Iris pigment epithelial cell (primary cell): ENCODE measurements at regions not wholly inside any gene's neighbourhood (a gene's known extent, or its start where the extent isn't known, plus 50 kb on each side); places are given as distances from the start of the nearest gene placed in this dataset.
"Not testable (repeated sequence)": the region's sequence is repeated elsewhere in the genome, so short reads cannot be mapped to it uniquely, and the experiment has no call there.

Source experiments
- DNase-seq: peaks from one replicate; pipeline ENCODE4 v3.0.0-alpha.2; 2011; ENCODE audit warnings: low read depth

DNA sequence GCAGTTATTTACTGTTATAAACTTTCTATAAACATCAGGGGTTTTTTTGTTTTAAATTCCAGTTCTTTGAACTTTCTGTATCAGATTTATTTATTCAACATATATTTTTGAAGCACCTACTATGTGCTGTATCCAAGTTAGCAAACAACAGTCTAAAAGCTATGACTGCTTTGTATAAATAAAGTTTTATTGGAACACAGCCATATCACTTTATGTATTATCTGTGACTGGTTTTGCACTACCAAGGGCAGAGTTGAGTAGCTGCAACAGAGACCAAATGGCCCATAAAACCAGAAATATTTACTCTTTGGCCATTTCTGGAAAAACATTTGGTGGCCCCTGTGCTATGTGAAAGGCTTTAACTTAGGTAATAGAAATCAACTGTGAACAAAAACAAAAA lies 110.2 kb upstream of the ERCC4 start:
- no peak for DNase-seq

DNA sequence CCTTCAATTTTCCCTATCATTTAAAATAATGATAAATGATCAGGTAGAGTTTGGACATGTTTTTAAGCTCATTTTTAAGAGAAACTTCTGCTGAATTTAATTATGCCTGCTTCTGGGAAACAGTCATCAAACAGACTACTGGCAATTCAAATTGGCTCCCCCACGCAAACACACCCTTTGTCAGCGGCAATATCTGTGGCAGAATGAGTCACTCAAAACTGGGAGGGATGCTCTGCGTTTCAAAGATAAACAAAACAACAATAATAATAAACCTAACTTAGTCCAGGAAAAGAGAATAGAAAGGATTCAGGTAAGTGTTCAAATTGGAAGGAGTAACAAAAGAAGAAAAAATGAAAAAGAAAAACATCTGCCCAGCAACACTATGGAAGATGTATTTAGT lies 108.1 kb upstream of the ERCC4 start:
- no peak for DNase-seq

DNA sequence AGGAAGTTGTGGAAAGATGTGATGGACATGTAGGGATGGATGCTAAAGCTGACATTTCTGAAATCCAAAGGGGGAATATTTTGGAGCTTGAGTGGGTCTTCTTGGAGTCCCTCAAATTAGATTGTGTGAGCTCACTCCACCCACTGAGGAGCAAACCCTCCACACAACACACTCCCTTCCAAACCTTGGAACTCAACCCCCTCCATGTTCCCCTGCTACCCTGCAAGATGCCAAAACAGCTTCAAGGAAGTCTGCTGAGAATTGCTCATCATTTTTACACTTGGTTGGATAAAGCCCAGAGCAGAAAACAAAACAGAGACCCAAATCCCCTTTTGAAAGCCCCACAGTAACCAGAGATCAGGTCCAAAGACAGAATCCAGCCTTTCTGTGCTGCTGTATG lies 103.3 kb upstream of the ERCC4 start:
- DNase-seq, result no peak

DNA sequence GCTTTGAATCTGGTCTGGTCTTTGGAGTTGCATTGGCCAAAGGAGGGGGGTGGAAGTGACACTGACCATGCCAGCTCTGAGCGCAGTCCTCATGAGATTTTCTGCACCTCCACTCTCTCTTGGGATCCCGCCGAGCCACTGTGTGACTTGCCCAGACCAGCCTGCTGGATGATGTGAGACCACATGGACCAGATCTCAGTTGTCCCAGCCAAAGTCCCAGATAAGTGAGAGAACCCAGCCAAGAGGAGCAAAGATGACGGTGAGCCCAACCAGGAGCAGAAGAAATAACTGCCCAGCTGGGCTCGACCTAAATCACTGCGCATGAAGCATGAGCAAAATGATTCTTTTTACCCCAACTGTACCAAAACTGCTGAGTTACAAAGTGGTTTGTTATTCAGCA lies 96.5 kb upstream of the ERCC4 start:
- DNase-seq, result no peak

DNA sequence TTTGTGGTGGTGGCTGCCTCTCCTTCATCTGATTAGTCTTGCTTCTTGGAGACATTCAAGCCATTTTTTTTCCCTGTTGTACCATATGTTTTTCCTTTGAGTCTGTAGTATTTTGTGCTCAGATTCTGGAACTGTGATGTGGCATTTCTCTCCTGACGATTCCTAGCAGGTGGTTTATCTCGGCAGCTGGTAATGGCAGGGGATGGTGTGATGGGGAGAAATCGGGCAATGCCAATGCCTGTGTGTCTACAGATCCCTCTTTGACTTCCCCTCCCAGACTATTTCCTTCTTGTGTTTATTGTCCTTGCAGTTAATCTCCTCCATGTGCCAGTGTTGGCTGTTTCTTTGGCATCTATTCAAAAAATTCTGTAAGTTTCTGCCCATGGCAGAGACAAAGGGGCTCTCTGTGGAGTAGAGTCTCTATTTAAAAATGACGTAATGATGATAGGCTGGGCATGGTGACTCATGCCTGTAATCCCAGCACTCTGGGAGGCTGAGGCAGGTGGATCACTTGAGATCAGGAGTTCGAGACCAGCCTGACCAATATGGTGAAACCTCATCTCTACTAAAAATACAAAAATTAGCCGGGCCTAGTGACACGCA lies 90.2 kb upstream of the ERCC4 start:
- no peak for DNase-seq

DNA sequence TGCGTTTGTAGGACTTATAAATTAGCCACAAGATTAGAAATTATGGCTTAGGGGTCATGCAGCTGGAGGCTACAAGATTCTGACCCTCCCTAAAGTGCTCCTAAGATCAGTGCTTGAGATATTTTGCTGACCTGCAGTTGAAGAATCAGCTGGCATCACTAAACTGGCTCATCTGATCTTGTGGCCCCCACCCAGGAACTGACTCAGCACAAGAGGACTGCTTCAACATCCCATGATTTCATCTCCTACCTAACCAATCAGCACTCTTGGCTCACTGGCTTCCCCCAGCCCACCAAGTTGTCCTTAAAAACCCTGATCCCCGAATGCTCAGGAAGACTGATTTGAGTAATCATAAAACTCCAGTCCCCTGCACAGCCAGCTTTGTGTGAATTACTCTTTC lies 86.4 kb upstream of the ERCC4 start:
- DNase-seq, result no peak

DNA sequence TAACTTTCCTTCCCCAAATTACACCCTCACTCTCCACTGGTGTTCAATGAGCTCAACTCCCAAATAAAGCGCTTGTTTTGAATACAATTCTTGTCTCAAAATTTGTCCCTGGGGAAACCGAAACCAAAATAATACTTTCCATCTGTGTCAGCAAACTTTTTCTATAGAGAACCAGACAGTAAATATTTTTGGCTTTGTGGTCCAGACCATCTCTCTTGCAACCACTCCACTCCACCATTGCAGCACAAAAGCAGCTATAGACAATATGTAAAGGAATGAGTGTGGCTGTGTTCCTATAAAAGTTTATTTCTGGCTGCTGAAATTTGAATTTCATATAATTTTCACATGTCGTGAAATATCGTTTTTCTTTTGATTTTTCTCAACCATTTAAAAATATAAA lies 84.6 kb upstream of the ERCC4 start:
- DNase-seq, result no peak

DNA sequence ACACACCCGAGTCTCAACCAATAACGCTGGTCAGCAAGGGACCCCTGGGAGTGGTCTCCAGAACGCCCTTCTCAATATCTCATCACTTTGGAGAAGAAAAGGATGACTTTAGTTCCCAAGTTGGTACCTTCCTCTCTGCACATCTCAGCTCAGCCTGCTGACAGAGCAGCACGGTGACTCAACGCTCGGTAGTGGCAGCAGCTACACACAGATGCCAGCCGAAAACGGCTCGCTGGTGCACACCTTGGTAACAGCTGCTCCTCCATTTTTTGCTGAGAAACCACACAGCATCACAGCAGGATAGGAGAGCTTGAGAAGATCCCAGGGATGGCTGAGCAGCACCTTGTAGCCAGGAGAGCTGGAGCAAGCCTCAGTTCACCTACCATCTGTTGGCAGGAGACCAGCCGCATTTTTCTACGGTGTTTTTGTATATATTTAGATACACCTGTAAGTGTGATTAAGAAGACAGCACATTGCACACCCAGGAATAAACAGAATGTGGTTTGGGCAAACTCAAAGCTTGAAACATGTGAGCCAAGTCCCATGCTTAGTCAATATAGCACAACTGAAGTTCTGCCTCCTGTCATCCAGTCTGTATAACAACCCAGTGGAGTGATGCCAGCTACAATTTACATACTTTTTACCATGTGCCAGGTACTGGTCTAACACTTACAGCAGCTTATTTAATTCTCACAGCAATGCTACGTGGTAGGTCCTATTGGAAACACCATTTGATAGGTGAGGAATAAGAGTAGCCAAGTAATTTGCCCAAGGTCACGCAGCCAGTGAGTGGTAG lies 83.8 kb upstream of the ERCC4 start:
- no peak for DNase-seq

DNA sequence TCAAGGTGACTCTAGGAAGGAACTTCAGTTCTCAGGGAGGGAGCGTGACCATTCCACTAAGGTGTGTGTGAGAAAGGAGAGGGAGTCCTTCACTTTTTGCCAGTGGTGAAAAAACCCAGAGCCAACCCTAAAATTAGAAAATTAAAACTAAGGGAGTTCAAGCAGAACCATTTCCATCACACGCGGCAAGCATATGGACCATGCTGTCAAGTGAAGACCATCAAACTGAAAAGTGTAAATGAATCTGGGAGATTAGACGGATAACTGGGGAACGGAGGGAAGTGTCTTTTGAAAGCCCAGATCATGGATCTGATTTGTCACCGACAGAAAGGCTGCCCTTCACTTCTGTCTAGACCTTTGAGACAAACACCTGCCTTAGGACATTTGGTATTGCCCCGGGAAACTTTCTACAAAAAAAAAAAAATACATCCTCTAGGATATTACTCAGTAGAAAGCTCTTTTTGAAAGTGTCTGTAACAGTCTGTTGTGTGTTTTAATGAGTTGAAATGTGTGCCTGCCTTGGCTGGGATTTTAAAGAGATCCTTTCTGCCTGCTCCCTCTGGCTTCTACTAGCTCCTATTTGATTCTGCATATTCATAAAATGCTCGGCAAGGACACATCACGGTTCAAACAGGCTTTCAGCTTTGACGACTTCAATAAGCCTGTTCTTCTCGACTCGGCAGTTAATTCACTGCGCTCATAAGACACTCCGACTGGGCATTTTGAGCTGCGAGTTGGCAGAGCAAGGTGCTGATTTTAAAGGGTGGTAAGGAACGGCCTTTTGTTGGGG lies 81.4 kb upstream of the ERCC4 start:
- DNase-seq, result no peak

DNA sequence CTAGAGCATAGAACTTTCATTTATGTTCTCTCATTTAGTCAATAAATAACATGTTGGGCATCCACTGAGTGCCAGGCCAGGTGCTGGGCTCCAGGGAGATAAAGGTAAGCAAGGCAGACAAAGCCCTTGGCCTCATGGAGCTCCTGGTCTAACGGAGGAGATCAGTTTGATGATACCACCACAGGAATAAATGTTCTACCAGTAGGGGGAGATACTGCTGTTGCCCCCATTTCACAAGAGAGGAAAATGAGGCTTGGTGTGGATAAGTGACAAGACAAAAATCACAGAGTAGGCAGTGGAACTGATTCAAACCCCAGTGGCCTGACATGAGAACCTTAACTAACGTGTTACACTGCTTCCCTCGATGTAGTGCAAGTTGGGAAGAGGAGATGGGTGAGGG lies 80.4 kb upstream of the ERCC4 start:
- no peak for DNase-seq

DNA sequence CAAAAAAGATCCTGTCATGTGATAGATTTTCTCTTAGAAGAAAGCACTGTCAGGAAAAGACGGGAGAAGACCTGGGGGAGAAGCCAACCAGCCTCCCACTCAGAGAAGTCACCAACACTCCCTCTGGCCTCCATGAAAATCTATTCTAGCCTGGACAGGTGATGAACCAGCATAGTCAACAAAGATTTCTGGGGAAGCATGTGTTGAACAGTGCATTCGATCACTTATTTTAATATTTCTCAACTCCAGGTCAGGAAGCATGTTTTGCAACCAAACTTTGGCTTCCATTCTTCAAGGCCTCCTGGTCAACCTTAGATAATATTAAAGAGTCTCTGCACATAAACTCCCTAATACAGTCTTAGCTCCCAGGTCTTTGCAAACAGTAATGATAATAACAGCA lies 74.7 kb upstream of the ERCC4 start:
- no peak for DNase-seq

DNA sequence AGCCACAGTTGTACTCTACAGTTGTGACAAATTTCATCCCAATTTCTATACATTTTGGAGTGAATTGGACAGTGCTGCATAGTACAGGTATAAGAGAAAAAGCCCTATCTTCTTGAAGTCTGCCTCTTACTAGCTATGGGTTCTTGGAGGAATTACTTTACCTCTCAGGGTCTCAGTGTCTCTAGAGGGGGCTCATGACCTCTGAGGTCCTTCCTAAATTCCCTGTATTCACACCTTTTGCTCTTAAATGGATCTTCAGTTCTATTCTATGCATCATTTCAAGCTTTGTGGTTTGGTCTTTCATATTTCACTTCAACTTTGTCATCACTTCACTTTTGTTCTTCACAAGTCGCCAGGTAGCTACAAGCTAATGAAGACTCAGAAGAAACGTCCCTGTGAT lies 71.2 kb upstream of the ERCC4 start:
- no peak for DNase-seq

DNA sequence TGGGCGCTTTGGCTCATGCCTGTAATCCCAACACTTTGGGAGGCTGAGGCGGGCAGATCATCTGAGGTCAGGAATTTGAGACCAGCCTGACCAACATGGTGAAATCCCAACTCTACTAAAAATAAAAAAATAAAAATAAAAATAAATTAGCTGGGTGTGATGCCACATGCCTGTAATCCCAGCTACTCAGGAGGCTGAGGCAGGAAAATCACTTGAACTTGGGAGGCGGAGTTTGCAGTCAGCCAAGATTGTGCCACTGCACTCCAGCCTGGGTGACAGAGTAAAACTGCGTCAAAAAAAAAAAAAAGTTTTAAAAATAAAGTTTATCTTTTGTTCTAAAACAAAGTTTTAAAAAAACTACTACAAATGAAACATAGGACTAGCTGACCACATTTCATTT lies 69.8 kb upstream of the ERCC4 start:
- DNase-seq, result not testable (repeated sequence)

DNA sequence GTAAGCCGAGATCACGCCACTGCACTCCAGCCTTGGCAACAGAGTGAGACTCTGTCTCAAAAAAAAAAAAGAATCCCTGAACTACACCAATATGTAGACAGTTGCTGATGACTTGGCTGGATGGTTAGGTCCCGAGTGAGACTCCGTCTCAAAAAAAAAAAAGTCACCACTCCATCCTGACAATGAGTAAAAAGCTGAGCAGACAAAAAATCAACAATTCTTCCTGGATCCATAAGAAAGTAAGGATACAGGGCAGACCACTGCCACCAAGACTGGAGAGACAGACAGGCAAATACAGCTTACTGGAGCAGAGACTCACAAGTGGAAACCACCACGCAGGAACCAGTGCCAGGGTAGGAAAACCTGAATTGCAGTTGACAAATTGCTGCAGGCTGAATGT lies 67.1 kb upstream of the ERCC4 start:
- no peak for DNase-seq

DNA sequence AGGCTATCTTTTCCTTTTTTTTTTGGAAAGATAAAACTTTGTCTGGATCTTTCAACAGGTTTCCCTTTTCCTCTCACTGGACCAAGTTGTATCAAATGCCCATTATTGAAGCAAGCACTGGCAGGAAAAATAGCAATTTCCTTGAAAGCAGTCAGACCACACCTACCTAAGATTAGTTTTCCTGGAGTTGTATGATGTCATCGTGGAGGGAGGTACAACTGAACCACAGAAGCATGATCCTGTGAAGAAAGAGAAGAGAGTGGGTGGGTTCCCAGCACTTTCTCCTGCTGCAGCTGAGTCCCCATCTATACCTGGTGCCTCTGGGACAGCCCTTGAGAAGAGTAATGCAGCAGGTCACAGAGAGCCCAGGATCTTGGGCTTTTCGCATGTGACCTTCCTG lies 63.6 kb upstream of the ERCC4 start:
- no peak for DNase-seq

DNA sequence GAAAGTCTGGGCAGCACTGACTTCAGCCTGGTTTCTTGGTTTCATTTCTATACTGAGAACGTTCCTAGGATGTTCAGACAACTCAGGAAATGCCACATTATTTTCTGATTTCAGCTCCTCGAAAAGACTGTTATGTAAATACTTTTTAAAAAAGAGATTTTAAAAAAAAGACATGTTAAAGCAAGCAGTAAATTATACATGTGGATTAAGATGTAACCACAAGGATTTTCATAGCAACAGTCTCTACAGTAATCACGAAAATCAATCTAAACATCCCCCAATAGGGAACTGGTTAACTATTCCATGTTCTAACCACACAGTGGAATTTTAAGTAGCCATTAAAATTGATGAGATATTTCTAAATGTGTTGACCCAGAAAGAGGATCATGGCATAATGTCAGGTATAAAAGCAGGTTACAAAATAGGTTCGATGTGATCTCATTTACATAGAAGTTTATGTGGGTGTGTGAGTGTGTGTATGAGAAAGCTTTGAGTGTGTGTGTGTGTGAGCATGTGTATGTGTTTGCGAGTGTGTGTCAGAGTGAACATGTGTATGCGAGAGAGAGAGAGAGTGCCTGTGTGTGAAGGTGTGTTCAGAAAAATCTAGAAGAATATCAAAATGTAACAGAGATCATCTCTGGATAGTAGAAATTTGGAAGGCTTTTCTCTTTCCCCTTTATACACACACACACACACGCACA lies 63.0 kb upstream of the ERCC4 start:
- DNase-seq, result no peak

DNA sequence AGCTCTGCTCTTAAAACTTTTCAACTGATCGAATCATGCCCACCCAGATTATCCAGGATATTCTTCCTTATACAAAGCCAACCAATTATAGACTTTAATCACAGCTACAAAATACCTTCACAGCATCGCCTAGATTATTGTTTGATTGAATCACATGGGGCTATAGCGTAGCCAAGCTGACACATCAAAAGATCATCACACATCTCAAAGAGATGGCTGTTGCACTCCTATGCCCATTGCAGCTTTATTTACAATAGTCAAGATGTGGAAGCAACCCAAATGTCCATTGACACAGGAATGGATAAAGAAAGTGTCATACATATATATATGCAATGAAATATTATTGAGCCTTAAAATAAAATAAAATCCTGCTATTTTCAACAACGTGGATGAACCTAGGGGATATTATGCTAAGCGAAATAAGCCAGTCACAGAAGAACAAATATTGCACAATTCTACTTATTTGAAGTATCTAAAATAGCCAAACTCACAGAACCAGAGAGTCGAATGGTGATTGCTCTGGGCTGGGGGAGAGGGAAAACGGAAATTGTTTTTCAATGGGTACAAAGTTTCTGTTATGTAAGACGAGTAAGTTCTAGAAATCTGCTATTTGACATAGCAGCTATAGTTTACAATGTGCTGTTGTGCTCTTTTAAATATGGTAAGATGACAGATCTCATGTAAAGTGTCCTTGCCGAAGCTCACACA lies 60.9 kb upstream of the ERCC4 start:
- no peak for DNase-seq

DNA sequence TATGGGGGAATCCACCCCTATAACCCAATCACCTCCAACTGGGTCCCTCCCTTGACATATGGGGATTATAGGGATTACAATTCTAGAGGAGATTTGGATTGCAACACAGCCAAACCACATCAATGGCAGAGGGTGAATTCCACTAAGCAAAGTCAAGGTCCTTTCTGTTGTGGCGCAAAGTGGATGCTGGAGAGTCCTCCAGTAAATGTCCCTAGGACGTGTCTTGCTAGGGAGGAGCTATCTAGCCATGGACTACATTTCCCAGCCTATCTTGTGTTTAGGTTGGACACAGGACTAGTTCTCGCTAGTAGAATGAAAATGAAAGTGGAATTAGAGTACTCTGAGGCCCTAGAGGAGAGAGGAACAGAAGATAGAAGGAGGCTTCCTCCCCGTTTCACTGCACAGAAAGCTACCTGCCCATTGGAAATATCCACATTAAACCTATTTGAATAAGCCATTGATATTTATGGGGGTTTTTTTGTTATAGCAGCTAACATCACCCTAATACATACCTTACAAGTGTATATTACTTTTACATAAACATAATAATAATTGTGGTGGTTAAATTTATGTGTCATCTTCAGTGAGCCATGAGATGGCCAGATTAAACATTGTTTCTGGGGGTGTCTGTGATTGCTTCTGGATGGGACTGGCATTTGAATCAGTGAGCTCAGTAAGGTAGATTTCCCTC lies 56.7 kb upstream of the ERCC4 start:
- no peak for DNase-seq

DNA sequence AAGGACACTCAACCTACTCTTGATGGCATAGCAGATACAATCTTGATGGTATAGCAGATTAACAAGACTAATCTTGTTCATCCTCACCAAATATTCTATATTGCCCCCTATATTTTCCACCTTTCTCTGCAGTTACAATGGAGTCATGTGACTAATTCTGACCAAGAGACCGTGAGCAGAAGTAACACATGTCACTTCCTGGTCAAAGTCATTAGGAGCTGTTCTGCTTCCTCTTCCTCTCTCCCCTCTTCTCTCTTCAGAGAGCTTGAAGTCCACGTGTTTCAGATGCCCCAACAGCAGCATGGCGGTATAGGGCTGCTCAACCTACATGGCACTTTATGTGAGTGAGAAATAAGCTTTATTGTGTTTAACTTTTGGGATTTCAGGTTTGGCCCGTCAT lies 55.3 kb upstream of the ERCC4 start:
- DNase-seq, result no peak

DNA sequence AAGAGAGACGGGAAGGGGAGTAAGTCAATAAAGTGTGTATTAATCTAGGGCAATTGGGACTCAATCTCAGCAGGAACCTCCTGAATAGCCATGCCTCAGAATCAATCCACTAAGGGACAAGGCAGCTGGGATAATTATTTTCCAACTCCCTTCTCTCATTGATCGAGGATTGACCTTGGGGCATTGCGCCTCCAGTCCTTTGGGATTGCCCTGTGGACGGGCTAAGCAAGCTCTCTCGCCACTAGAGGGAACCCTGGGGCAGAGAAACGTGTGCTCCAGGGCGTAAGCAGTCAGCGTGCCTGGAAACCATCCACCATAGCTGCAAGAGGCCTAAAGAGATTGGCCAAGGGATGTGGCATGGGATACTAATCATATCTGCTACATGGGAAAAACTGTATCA lies 53.9 kb upstream of the ERCC4 start:
- peak; percentile 82 for DNase-seq
